Mesenchymal stem cell (in vitro differentiated cells and primary cell): ENCODE measurements at regions not wholly inside any gene's neighbourhood (a gene's known extent, or its start where the extent isn't known, plus 50 kb on each side); places are given as distances from the start of the nearest gene placed in this dataset.
"Not testable (repeated sequence)": the region's sequence is repeated elsewhere in the genome, so short reads cannot be mapped to it uniquely, and the experiment has no call there.

Source experiments
- DNase-seq: peaks from one replicate; pipeline ENCODE4 v3.0.0-alpha.2; 2013
- H2AFZ ChIP-seq: one replicate; pipeline ENCODE4 v1.6.1; 2013; ENCODE audit warnings: low read depth, mild to moderate bottlenecking, control low read depth, inconsistent platforms, low read length, moderate library complexity
- H2AK5ac ChIP-seq: 2 replicates; pipeline ENCODE4 v1.6.1; 2013; ENCODE audit warnings: low read length, moderate library complexity, mild to moderate bottlenecking, inconsistent platforms; ENCODE audit not compliant: severe bottlenecking
- H2BK120ac ChIP-seq: one replicate; pipeline ENCODE4 v1.6.1; 2013; ENCODE audit warnings: low read depth, mild to moderate bottlenecking, inconsistent platforms, low read length, moderate library complexity
- H2BK12ac ChIP-seq, 2 experiments: one replicate each; pipeline ENCODE4 v1.6.1; 2013; ENCODE audit warnings: inconsistent platforms in 2 of 2, low read length in 2 of 2, mild to moderate bottlenecking in 2 of 2, moderate library complexity in 2 of 2, control low read depth in 1 of 2
- H2BK15ac ChIP-seq: one replicate; pipeline ENCODE4 v1.6.1; 2013; ENCODE audit warnings: mild to moderate bottlenecking, low read depth, inconsistent platforms; ENCODE audit not compliant: poor library complexity, severe bottlenecking
- H2BK5ac ChIP-seq: 2 replicates; pipeline ENCODE4 v1.6.1; 2013; ENCODE audit warnings: low read depth, mild to moderate bottlenecking, low read length, control low read depth, inconsistent platforms; ENCODE audit not compliant: poor library complexity, severe bottlenecking
- H3K14ac ChIP-seq, 2 experiments: one replicate each; pipeline ENCODE4 v1.6.1; 2013; ENCODE audit warnings: inconsistent platforms in 2 of 2, low read length in 2 of 2, control low read depth in 1 of 2, mild to moderate bottlenecking in 1 of 2, moderate library complexity in 1 of 2
- H3K18ac ChIP-seq, 2 experiments: one replicate each; pipeline ENCODE4 v1.6.1; 2013; ENCODE audit warnings: inconsistent platforms in 2 of 2, low read length in 2 of 2, control low read depth in 1 of 2, low read depth in 1 of 2, mild to moderate bottlenecking in 1 of 2
- H3K23ac ChIP-seq, 2 experiments: one replicate each; pipeline ENCODE4 v1.6.1; 2013; ENCODE audit warnings: inconsistent platforms in 2 of 2, low read length in 2 of 2, mild to moderate bottlenecking in 2 of 2, moderate library complexity in 2 of 2, control low read depth in 1 of 2
- H3K27ac ChIP-seq: 2 replicates; pipeline ENCODE4 v1.5.1; 2013; ENCODE audit warnings: mild to moderate bottlenecking, moderate library complexity, low read length, control low read depth, inconsistent platforms; ENCODE audit not compliant: poor library complexity, severe bottlenecking
- H3K27me3 ChIP-seq, 2 experiments: 2 replicates each; pipeline versions ENCODE4 v1.6.1 to v1.7.0; 2013; ENCODE audit warnings: low read length in 2 of 2, mild to moderate bottlenecking in 2 of 2, moderate library complexity in 2 of 2, control low read depth in 1 of 2, inconsistent platforms in 1 of 2; ENCODE audit not compliant: control insufficient read depth in 1 of 2, insufficient read depth in 1 of 2
- H3K36me3 ChIP-seq, 2 experiments: 2 replicates each; pipeline versions ENCODE4 v1.6.1 to v1.7.0; 2013; ENCODE audit warnings: low read length in 2 of 2, control low read depth in 1 of 2, inconsistent platforms in 1 of 2, low read depth in 1 of 2, mild to moderate bottlenecking in 1 of 2; ENCODE audit not compliant: insufficient read depth in 2 of 2, control insufficient read depth in 1 of 2
- H3K4ac ChIP-seq, 2 experiments: one replicate each; pipeline ENCODE4 v1.6.1; 2013; ENCODE audit warnings: inconsistent platforms in 2 of 2, low read length in 2 of 2, mild to moderate bottlenecking in 2 of 2, moderate library complexity in 2 of 2, control low read depth in 1 of 2, low read depth in 1 of 2
- H3K4me1 ChIP-seq: 2 replicates; pipeline ENCODE4 v1.6.1; 2013; ENCODE audit warnings: low read depth, low read length, control low read depth; ENCODE audit not compliant: control insufficient read depth, insufficient read depth
- H3K4me2 ChIP-seq: 2 replicates; pipeline ENCODE4 v1.6.1; 2013; ENCODE audit warnings: low read length, mild to moderate bottlenecking, inconsistent platforms; ENCODE audit not compliant: poor library complexity, severe bottlenecking
- H3K4me3 ChIP-seq, 2 experiments: 2 replicates each; pipeline versions ENCODE4 v1.5.1 to v1.7.0; 2013; ENCODE audit warnings: low read length in 2 of 2, mild to moderate bottlenecking in 2 of 2, control low read depth in 1 of 2, low read depth in 1 of 2; ENCODE audit not compliant: insufficient read depth in 1 of 2
- H3K79me1 ChIP-seq: replicated peaks from 2 replicates; pipeline ENCODE4 v1.6.1; 2013; ENCODE audit warnings: mild to moderate bottlenecking, control low read depth, low read length, inconsistent platforms; ENCODE audit not compliant: poor library complexity, severe bottlenecking
- H3K9ac ChIP-seq: 2 replicates; pipeline ENCODE4 v1.7.0; 2013; ENCODE audit warnings: mild to moderate bottlenecking, low read length, moderate library complexity
- H3K9me3 ChIP-seq: 2 replicates; pipeline ENCODE4 v1.7.0; 2013; ENCODE audit warnings: mild to moderate bottlenecking, low read length; ENCODE audit not compliant: control insufficient read depth
- H4K8ac ChIP-seq: one replicate; pipeline ENCODE4 v1.6.1; 2013; ENCODE audit warnings: inconsistent platforms, mild to moderate bottlenecking, low read length, moderate library complexity
- H4K91ac ChIP-seq: one replicate; pipeline ENCODE4 v1.6.1; 2013; ENCODE audit warnings: mild to moderate bottlenecking, low read length, inconsistent platforms
- WGBS: methylation state at CpG from one replicate; pipeline ENCODE4 v1.1.7; 2013; ENCODE audit warnings: mixed read lengths; 5-methylcytosine and 5-hydroxymethylcytosine counted together

GRCh38 chr1:149240530-149240929 is 137.2 kb upstream of the NBPF9 start:
- not testable (repeated sequence) for H2BK5ac ChIP-seq, H3K18ac ChIP-seq, H3K4me1 ChIP-seq, H3K4ac ChIP-seq, H2BK120ac ChIP-seq, H3K14ac ChIP-seq, H3K4me3 ChIP-seq, H3K27me3 ChIP-seq, H2BK12ac ChIP-seq, DNase-seq, H2BK15ac ChIP-seq, H3K9ac ChIP-seq, H3K27ac ChIP-seq, H3K36me3 ChIP-seq, H4K8ac ChIP-seq, H3K4me2 ChIP-seq, H2AK5ac ChIP-seq, H3K23ac ChIP-seq, H3K9me3 ChIP-seq, H4K91ac ChIP-seq, H3K79me1 ChIP-seq, H2AFZ ChIP-seq
- no CpG with 5 or more reads among the region's 14 CpGs for WGBS

GRCh38 chr1:149241272-149241671 is 137.9 kb upstream of the NBPF9 start:
- not testable (repeated sequence) for H2AK5ac ChIP-seq, H3K4me2 ChIP-seq, H3K4me1 ChIP-seq, DNase-seq, H4K91ac ChIP-seq, H2BK120ac ChIP-seq, H3K36me3 ChIP-seq, H4K8ac ChIP-seq, H2BK5ac ChIP-seq, H3K14ac ChIP-seq, H3K4me3 ChIP-seq, H3K18ac ChIP-seq, H3K27me3 ChIP-seq, H3K23ac ChIP-seq, H2AFZ ChIP-seq, H2BK15ac ChIP-seq, H3K9ac ChIP-seq, H3K79me1 ChIP-seq, H2BK12ac ChIP-seq, H3K4ac ChIP-seq, H3K27ac ChIP-seq, H3K9me3 ChIP-seq
- no CpG with 5 or more reads among the region's 5 CpGs for WGBS

- not testable (repeated sequence) for DNase-seq, H3K14ac ChIP-seq, H3K36me3 ChIP-seq, H3K4me3 ChIP-seq, H2BK120ac ChIP-seq, H4K91ac ChIP-seq, H3K4ac ChIP-seq, H3K27ac ChIP-seq, H3K27me3 ChIP-seq, H3K23ac ChIP-seq, H2AFZ ChIP-seq, H4K8ac ChIP-seq, H3K18ac ChIP-seq, H3K4me2 ChIP-seq, H3K9me3 ChIP-seq, H2BK5ac ChIP-seq, H3K9ac ChIP-seq, H2AK5ac ChIP-seq, H2BK15ac ChIP-seq, H2BK12ac ChIP-seq, H3K4me1 ChIP-seq, H3K79me1 ChIP-seq
- WGBS = no CpG with 5 or more reads among the region's 4 CpGs
Observed at GRCh38 chr1:149243572-149243971, 140.2 kb upstream of the NBPF9 start.

GRCh38 chr1:149244621-149245020 is 141.3 kb upstream of the NBPF9 start:
- H4K8ac ChIP-seq, H2AK5ac ChIP-seq, H3K4me2 ChIP-seq, H2AFZ ChIP-seq, H3K18ac ChIP-seq, H3K4ac ChIP-seq, H3K27ac ChIP-seq, H3K79me1 ChIP-seq, H3K9ac ChIP-seq, H2BK12ac ChIP-seq, H3K4me1 ChIP-seq, H3K36me3 ChIP-seq, H2BK5ac ChIP-seq, H3K4me3 ChIP-seq, H3K9me3 ChIP-seq, H3K27me3 ChIP-seq, H3K23ac ChIP-seq, H4K91ac ChIP-seq, H3K14ac ChIP-seq, H2BK120ac ChIP-seq, DNase-seq, H2BK15ac ChIP-seq: not testable (repeated sequence)
- WGBS = no CpG with 5 or more reads among the region's 3 CpGs
